Hepatocyte (in vitro differentiated cells): ENCODE measurements at regions not wholly inside any gene's neighbourhood (a gene's known extent, or its start where the extent isn't known, plus 50 kb on each side); places are given as distances from the start of the nearest gene placed in this dataset.

Source experiments
- CTCF ChIP-seq: fragments of 200-600 bp; sonication (generic); IDR thresholded peaks from 2 replicates; pipeline ENCODE4 v1.5.1; 2016; ENCODE audit warnings: antibody characterized with exemption, mild to moderate bottlenecking; ENCODE audit not compliant: poor library complexity
- EZH2 ChIP-seq: fragments of 200-600 bp; sonication (generic); IDR thresholded peaks from 2 replicates; pipeline ENCODE4 v1.6.1; 2016; ENCODE audit warnings: antibody characterized with exemption, mild to moderate bottlenecking, borderline replicate concordance
- EZH2phosphoT487 ChIP-seq: fragments of 200-600 bp; sonication (generic); IDR thresholded peaks from one replicate; pipeline ENCODE4 v1.6.1; 2018; ENCODE audit warnings: antibody characterized with exemption, mild to moderate bottlenecking, low read depth, moderate library complexity; ENCODE audit not compliant: unreplicated experiment, severe bottlenecking

- TF ChIP-seq EZH2 (no peak), CTCF (no peak), EZH2phosphoT487 (no peak)
These were observed 112.5 kb downstream of the CCER1 start for GRCh38 chr12:90842477-90842876.
